ENCODE measurements at regions not wholly inside any gene's neighbourhood (a gene's known extent, or its start where the extent isn't known, plus 50 kb on each side); places are given as distances from the start of the nearest gene placed in this dataset.

GRCh38 chr18:40046596-40046995 is 1908.4 kb upstream of the PIK3C3 start:
- TF ChIP-seq CTCF (IDR thresholded peaks at IDR 0.05) (no peak), POLR2A (IDR thresholded peaks at IDR 0.05) (no peak), POLR2AphosphoS5 (IDR thresholded peaks at IDR 0.05) (no peak), EP300 (IDR thresholded peaks at IDR 0.05; ENCODE audit: low read depth) (no peak)
